ENCODE measurements at regions not wholly inside any gene's neighbourhood (a gene's known extent, or its start where the extent isn't known, plus 50 kb on each side); places are given as distances from the start of the nearest gene placed in this dataset.

DNA sequence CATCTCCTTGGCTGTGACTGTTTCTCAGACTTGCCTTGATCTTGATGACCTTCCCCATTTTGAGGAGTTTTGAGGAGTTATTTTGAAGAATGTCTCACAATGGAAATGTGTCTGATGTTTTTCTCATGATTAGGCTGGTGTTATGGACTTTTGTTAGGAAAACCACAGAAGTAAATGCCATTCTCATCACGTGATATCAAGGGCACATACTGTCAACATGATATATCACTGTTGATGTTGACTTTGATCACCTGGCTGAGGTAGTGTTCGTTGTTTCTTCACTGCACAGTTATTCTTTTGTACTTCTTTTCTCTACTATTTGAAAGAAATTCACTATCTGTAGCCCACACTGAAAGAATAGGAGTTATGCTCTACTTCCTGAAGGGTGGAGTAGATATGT lies 194.7 kb upstream of the MPHOSPH6 start:
- TF ChIP-seq, protein P1, sequence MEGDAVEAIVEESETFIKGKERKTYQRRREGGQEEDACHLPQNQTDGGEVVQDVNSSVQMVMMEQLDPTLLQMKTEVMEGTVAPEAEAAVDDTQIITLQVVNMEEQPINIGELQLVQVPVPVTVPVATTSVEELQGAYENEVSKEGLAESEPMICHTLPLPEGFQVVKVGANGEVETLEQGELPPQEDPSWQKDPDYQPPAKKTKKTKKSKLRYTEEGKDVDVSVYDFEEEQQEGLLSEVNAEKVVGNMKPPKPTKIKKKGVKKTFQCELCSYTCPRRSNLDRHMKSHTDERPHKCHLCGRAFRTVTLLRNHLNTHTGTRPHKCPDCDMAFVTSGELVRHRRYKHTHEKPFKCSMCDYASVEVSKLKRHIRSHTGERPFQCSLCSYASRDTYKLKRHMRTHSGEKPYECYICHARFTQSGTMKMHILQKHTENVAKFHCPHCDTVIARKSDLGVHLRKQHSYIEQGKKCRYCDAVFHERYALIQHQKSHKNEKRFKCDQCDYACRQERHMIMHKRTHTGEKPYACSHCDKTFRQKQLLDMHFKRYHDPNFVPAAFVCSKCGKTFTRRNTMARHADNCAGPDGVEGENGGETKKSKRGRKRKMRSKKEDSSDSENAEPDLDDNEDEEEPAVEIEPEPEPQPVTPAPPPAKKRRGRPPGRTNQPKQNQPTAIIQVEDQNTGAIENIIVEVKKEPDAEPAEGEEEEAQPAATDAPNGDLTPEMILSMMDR (IDR thresholded peaks at IDR 0.05; ENCODE audit: insufficient read depth, low read length), result no peak
- no peak for TF ChIP-seq POLR2AphosphoS5 (IDR thresholded peaks at IDR 0.05; ENCODE audit: low read depth)
- TF ChIP-seq, protein P2, sequence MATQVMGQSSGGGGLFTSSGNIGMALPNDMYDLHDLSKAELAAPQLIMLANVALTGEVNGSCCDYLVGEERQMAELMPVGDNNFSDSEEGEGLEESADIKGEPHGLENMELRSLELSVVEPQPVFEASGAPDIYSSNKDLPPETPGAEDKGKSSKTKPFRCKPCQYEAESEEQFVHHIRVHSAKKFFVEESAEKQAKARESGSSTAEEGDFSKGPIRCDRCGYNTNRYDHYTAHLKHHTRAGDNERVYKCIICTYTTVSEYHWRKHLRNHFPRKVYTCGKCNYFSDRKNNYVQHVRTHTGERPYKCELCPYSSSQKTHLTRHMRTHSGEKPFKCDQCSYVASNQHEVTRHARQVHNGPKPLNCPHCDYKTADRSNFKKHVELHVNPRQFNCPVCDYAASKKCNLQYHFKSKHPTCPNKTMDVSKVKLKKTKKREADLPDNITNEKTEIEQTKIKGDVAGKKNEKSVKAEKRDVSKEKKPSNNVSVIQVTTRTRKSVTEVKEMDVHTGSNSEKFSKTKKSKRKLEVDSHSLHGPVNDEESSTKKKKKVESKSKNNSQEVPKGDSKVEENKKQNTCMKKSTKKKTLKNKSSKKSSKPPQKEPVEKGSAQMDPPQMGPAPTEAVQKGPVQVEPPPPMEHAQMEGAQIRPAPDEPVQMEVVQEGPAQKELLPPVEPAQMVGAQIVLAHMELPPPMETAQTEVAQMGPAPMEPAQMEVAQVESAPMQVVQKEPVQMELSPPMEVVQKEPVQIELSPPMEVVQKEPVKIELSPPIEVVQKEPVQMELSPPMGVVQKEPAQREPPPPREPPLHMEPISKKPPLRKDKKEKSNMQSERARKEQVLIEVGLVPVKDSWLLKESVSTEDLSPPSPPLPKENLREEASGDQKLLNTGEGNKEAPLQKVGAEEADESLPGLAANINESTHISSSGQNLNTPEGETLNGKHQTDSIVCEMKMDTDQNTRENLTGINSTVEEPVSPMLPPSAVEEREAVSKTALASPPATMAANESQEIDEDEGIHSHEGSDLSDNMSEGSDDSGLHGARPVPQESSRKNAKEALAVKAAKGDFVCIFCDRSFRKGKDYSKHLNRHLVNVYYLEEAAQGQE (IDR thresholded peaks at IDR 0.05; ENCODE audit: insufficient replicate concordance, low read depth), result no peak
